Smooth muscle cell (in vitro differentiated cells): ENCODE measurements at regions not wholly inside any gene's neighbourhood (a gene's known extent, or its start where the extent isn't known, plus 50 kb on each side); places are given as distances from the start of the nearest gene placed in this dataset.
"Not testable (repeated sequence)": the region's sequence is repeated elsewhere in the genome, so short reads cannot be mapped to it uniquely, and the experiment has no call there.

Source experiments
- DNase-seq: peaks from one replicate; lab custom pipeline; 2025; ENCODE audit not compliant: unreplicated experiment; lab: John Stamatoyannopoulos, UW
- H2AFZ ChIP-seq: fragments of 200-600 bp; sonication (generic); 2 replicates; pipeline ENCODE4 v1.6.0; 2016; ENCODE audit warnings: antibody characterized with exemption, low read depth, mild to moderate bottlenecking
- H3F3A ChIP-seq: fragments of 200-600 bp; sonication (generic); 2 replicates; pipeline ENCODE4 v1.6.0; 2017; ENCODE audit warnings: antibody characterized with exemption, low read depth
- H3K27ac ChIP-seq: fragments of 200-600 bp; sonication (generic); 2 replicates; pipeline ENCODE4 v1.5.1; 2016; ENCODE audit warnings: low read depth, mild to moderate bottlenecking
- H3K27me3 ChIP-seq: fragments of 200-600 bp; sonication (generic); 2 replicates; pipeline ENCODE4 v1.6.1; 2016; ENCODE audit warnings: low read depth, mild to moderate bottlenecking
- H3K36me3 ChIP-seq: fragments of 200-600 bp; sonication (generic); 2 replicates; pipeline ENCODE4 v1.5.1; 2016; ENCODE audit warnings: low read depth
- H3K4me1 ChIP-seq: fragments of 200-600 bp; sonication (generic); 2 replicates; pipeline ENCODE4 v1.5.1; 2016; ENCODE audit warnings: low read depth
- H3K4me2 ChIP-seq: fragments of 200-600 bp; sonication (generic); 2 replicates; pipeline ENCODE4 v1.6.0; 2016; ENCODE audit warnings: mild to moderate bottlenecking
- H3K4me3 ChIP-seq: fragments of 200-600 bp; sonication (generic); 2 replicates; pipeline ENCODE4 v1.5.1; 2016; ENCODE audit warnings: mild to moderate bottlenecking
- H3K79me2 ChIP-seq: fragments of 200-600 bp; sonication (generic); 2 replicates; pipeline ENCODE4 v1.6.0; 2016; ENCODE audit warnings: low read depth, mild to moderate bottlenecking
- H3K9ac ChIP-seq: fragments of 200-600 bp; sonication (generic); 2 replicates; pipeline ENCODE4 v1.6.0; 2016; ENCODE audit warnings: low read depth
- H3K9me3 ChIP-seq: fragments of 200-600 bp; sonication (generic); replicated peaks from 2 replicates; pipeline ENCODE4 v1.5.1; 2016; ENCODE audit warnings: low read depth
- H4K20me1 ChIP-seq: fragments of 200-600 bp; sonication (generic); 2 replicates; pipeline ENCODE4 v1.6.0; 2016; ENCODE audit warnings: low read depth
- WGBS: methylation state at CpG from one replicate; pipeline ENCODE4 v1.1.7; 2016; ENCODE audit warnings: low lambda C conversion rate; 5-methylcytosine and 5-hydroxymethylcytosine counted together
- TF ChIP-seq, protein P1 (sequence below): fragments of 200-600 bp; sonication (generic); IDR thresholded peaks from 2 replicates; pipeline ENCODE4 v1.5.1; 2017; ENCODE audit warnings: borderline replicate concordance, mild to moderate bottlenecking, antibody characterized with exemption; ENCODE audit not compliant: insufficient read depth, poor library complexity, severe bottlenecking

DNA sequence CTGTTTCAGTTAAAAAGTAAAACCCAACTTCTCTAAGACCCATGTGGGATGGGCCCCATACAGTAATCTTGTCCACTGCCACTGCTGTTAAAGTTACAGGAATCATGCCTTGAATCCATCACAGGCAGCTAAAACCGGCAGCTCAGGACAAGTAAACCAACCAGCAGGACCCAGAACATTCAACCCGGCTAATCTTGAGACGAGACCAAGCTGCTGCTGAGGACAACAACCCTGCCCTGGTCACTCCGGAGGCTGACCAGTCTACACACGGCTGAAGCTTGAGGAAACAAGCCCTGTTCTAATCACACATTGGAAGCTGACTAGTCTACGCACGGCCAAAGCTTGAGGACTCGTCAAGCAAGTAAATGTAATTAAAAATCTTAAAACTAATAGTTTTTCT is 105.2 kb upstream of the ZNF492 start:
- H3K4me2 ChIP-seq: no peak overlapping the region
- H3K79me2 ChIP-seq: no peaks in the 10 kb centered on the region
- H3K4me3 ChIP-seq: no peak overlapping the region
- H3K9me3 ChIP-seq: peaks cover 8% of the 10 kb centered on the region
- H3F3A ChIP-seq: no peaks in the 10 kb centered on the region
- no peaks in the 10 kb centered on the region for H4K20me1 ChIP-seq
- no peak for DNase-seq
- no peaks in the 10 kb centered on the region for H3K4me1 ChIP-seq
- H2AFZ ChIP-seq: no peak overlapping the region
- H3K9ac ChIP-seq: no peak overlapping the region
- TF ChIP-seq, protein P1, sequence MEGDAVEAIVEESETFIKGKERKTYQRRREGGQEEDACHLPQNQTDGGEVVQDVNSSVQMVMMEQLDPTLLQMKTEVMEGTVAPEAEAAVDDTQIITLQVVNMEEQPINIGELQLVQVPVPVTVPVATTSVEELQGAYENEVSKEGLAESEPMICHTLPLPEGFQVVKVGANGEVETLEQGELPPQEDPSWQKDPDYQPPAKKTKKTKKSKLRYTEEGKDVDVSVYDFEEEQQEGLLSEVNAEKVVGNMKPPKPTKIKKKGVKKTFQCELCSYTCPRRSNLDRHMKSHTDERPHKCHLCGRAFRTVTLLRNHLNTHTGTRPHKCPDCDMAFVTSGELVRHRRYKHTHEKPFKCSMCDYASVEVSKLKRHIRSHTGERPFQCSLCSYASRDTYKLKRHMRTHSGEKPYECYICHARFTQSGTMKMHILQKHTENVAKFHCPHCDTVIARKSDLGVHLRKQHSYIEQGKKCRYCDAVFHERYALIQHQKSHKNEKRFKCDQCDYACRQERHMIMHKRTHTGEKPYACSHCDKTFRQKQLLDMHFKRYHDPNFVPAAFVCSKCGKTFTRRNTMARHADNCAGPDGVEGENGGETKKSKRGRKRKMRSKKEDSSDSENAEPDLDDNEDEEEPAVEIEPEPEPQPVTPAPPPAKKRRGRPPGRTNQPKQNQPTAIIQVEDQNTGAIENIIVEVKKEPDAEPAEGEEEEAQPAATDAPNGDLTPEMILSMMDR: no peak
- H3K36me3 ChIP-seq: no peaks in the 10 kb centered on the region
- no peaks in the 10 kb centered on the region for H3K27me3 ChIP-seq
- 70% methylated on average over 8 of the region's 8 CpGs for WGBS
- H3K27ac ChIP-seq: no peak overlapping the region

DNA sequence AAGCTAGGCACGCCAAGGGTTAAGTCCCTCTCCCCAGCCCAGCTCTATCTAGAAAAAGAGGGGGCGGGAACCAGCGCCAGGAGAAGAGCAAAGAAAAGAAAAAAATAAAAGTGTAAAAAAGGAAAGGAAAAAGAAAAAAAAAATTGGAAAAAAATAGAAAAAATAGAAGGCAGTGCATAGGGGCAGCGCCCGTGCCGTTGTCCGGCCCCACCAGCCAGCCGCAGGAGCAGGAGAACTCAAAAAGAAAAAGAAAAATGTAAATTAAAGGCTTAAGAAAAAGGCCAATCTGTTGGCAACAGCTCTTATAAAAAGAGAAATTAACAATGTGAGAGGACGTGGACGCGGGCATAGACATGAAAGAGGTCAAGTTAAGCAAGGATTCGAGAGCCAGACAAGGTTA is 105.4 kb upstream of the ZNF98 start:
- WGBS: 76% methylated on average over 12 of the region's 12 CpGs

DNA sequence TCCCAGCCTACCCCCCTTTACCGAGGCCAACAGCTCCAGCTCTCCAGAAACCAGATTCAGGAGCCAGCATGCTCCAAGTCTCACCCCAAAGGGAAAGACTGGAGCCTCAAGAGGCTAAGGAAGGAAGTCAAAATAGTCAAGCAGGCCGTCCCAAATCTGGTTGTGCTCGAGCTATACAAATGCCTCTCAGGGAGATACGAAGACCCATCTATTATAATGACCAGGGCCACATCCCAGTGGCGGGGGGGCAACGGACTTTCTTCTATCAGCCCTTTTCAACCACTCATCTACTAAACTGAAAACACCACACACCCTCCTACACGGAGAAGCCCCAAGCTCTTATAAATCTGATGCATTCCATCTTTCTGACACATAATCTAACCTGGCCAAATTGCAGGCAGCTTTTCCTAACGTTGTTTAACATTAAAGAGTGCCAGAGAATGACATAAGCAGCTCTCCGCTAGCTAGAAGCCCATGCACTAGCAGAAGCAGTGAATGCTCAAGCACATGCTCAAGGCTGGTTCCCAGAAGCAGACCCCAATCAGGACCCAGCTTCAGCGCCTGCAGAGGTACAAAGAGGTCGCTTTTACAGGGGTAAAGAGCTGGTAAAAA is 104.6 kb upstream of the ZNF98 start:
- TF ChIP-seq, protein P1: no peak

More for the DNA sequence above, 105.4 kb upstream of the ZNF98 start:
- H3K9me3 ChIP-seq: peaks cover 8% of the 10 kb centered on the region
- H3K9ac ChIP-seq: no peak overlapping the region
- H3K27me3 ChIP-seq: no peaks in the 10 kb centered on the region
- no peak overlapping the region for H3K4me3 ChIP-seq
- no peak for DNase-seq
- no peak overlapping the region for H3K4me2 ChIP-seq
- H3K27ac ChIP-seq: no peak overlapping the region
- H2AFZ ChIP-seq: no peak overlapping the region
- no peaks in the 10 kb centered on the region for H3F3A ChIP-seq
- no peaks in the 10 kb centered on the region for H4K20me1 ChIP-seq
- H3K4me1 ChIP-seq: no peaks in the 10 kb centered on the region
- TF ChIP-seq, protein P1: no peak
- H3K36me3 ChIP-seq: no peaks in the 10 kb centered on the region
- no peaks in the 10 kb centered on the region for H3K79me2 ChIP-seq

DNA sequence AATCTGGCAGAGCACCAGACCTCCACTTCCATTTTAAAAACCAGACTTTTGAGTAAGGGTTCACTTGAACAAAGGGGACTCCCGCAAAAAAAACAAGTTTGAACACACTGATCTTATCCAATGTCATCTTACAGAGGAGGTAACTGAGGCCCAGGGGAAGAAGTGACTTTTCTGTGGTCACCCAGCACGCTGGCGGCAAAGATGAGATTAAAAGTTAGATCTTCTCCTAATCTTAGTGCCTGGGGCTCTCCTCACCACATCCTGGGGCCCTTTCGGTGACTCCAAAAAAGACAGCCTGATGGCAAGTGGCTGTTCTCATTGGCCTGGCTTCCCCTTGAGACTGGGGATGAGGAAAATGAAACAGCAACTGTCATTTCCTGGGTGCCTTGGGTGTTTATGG is 101.8 kb upstream of the ZNF98 start:
- H3K27me3 ChIP-seq: no peaks in the 10 kb centered on the region
- no peak overlapping the region for H3K4me2 ChIP-seq
- H2AFZ ChIP-seq: no peak overlapping the region
- H3K36me3 ChIP-seq: no peaks in the 10 kb centered on the region
- H3K9ac ChIP-seq: no peak overlapping the region
- H3K9me3 ChIP-seq: peaks cover 8% of the 10 kb centered on the region
- H3K79me2 ChIP-seq: no peaks in the 10 kb centered on the region
- no peak for DNase-seq
- no peaks in the 10 kb centered on the region for H4K20me1 ChIP-seq
- no peak overlapping the region for H3K27ac ChIP-seq
- TF ChIP-seq, protein P1: no peak
- H3K4me3 ChIP-seq: no peak overlapping the region
- 58% methylated on average over 4 of the region's 4 CpGs for WGBS
- H3F3A ChIP-seq: no peaks in the 10 kb centered on the region
- no peaks in the 10 kb centered on the region for H3K4me1 ChIP-seq

More for the DNA sequence above, 104.6 kb upstream of the ZNF98 start:
- no peak for DNase-seq
- Histone ChIP-seq H3K4me3 (no peak overlapping the region), H2AFZ (no peak overlapping the region), H3K4me1 (no peaks in the 10 kb centered on the region), H4K20me1 (no peaks in the 10 kb centered on the region), H3K4me2 (no peak overlapping the region), H3K9me3 (peaks cover 8% of the 10 kb centered on the region), H3K36me3 (no peaks in the 10 kb centered on the region), H3F3A (no peaks in the 10 kb centered on the region), H3K9ac (no peak overlapping the region), H3K79me2 (no peaks in the 10 kb centered on the region), H3K27me3 (no peaks in the 10 kb centered on the region), H3K27ac (no peak overlapping the region)
- WGBS: 57% methylated on average over 11 of the region's 11 CpGs

DNA sequence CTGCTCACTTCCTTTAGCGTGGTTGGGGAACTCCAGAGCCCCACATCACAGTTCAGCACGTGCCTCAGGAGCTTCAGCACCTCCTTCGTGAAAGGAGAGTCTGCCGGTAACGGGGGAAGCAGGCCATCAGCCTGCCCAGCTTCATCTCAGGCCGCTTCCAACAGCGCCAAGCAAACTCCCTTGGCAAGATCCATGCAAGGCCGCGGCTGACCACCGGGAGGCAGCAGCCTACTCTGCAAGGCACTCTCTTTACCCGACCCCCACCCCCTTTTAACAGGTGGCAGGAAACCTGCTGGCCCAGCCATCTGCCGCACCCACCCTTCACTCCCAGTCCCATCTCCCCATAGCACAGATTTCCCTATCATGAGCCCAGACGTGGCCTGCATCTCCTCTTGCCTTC is 97.4 kb upstream of the ZNF98 start:
- not testable (repeated sequence) for H3K4me1 ChIP-seq, H3K4me2 ChIP-seq, H3K27me3 ChIP-seq, H4K20me1 ChIP-seq, H3K36me3 ChIP-seq, H3K27ac ChIP-seq, H3K4me3 ChIP-seq, H3F3A ChIP-seq, H3K9me3 ChIP-seq, DNase-seq, H3K79me2 ChIP-seq, H2AFZ ChIP-seq, H3K9ac ChIP-seq
- WGBS: 71% methylated on average over 13 of the region's 13 CpGs
